LNCaP clone FGC (cell line): ENCODE measurements at regions not wholly inside any gene's neighbourhood (a gene's known extent, or its start where the extent isn't known, plus 50 kb on each side); places are given as distances from the start of the nearest gene placed in this dataset.

Experiments
- DNase-seq: peaks from one replicate; pipeline ENCODE4 v3.0.0-alpha.2; 2011; ENCODE audit warnings: low read depth
- H3K4me3 ChIP-seq: 2 replicates; pipeline ENCODE4 v1.5.1; 2011; ENCODE audit warnings: mild to moderate bottlenecking, low read depth, low read length, control low read depth
- TF ChIP-seq, protein P1 (sequence below): IDR thresholded peaks from 2 replicates; pipeline ENCODE4 v1.5.1; 2012; ENCODE audit warnings: mild to moderate bottlenecking; ENCODE audit not compliant: control insufficient read depth, insufficient read depth; ENCODE audit errors: extremely low read depth

DNA sequence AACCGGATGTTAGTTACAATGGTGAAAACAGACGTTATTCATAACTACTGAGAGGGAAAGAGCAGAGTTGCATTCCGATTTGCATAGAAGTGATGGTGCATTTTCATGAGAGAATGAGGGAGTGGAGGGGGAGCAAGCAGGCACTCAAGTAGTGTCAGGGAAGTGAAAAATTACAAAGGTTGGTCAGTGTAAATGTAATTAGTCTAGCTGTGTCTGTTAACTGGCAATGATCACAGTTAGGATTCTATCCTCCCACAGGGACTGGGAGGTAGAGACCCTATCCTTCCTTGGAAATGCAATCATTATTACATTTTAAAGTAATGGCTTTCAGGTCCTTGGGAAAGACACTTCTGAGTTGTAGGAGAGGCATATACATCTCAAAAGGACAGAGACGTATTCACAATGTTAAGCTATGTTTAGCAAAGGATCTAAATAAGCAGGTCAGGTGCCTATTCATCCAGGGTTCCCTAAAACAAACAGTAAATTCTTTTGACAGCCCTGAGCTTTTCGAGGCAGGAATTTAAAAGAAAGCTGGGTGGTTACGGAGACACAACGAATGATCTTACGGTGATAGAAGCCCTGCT, 1671.8 kb upstream of the DDX18 start:
- H3K4me3 ChIP-seq, result no peak overlapping the region
- no peak for DNase-seq
- TF ChIP-seq, protein P1, sequence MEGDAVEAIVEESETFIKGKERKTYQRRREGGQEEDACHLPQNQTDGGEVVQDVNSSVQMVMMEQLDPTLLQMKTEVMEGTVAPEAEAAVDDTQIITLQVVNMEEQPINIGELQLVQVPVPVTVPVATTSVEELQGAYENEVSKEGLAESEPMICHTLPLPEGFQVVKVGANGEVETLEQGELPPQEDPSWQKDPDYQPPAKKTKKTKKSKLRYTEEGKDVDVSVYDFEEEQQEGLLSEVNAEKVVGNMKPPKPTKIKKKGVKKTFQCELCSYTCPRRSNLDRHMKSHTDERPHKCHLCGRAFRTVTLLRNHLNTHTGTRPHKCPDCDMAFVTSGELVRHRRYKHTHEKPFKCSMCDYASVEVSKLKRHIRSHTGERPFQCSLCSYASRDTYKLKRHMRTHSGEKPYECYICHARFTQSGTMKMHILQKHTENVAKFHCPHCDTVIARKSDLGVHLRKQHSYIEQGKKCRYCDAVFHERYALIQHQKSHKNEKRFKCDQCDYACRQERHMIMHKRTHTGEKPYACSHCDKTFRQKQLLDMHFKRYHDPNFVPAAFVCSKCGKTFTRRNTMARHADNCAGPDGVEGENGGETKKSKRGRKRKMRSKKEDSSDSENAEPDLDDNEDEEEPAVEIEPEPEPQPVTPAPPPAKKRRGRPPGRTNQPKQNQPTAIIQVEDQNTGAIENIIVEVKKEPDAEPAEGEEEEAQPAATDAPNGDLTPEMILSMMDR, result no peak

DNA sequence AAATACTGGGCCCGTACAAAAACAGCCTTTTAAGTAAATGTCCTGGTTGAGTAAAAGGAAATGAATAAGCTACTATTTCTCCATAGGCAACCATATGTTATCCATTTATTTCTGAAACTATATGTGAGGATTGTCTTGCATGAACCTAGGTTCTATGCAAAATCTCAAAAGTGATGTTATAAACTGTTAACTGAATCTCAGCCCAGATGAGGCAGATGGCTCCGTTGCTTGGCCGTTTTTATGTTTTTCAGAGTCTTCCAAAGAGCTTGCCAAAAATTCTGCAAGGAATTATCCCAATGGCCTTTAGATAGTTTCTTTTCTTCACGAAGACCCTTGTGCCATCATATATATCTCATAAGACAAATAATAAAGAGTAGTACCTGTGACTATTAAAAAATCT, 1669.5 kb upstream of the DDX18 start:
- DNase-seq, result no peak
- no peak overlapping the region for H3K4me3 ChIP-seq
- TF ChIP-seq, protein P1, result no peak

DNA sequence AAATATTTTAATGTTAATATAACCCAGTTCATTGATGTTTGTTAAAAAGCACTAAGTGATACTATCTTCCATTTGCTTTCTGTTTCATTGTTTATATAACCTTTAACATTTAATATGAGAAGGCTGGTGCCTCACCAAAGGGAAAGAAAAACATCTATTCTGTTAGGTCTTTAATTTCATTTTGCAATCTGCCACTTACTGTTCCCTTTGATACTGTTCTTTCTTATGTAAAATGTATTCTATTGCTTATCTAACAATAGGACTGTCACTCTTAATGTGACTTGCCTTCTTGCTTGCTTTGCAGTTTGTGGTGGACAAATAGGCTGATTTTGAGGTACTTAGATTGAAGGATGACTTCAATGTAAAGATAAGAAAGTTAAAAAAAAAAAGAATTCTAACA, 1666.1 kb upstream of the DDX18 start:
- TF ChIP-seq, protein P1, result no peak
- no peak for DNase-seq
- H3K4me3 ChIP-seq, result no peak overlapping the region

DNA sequence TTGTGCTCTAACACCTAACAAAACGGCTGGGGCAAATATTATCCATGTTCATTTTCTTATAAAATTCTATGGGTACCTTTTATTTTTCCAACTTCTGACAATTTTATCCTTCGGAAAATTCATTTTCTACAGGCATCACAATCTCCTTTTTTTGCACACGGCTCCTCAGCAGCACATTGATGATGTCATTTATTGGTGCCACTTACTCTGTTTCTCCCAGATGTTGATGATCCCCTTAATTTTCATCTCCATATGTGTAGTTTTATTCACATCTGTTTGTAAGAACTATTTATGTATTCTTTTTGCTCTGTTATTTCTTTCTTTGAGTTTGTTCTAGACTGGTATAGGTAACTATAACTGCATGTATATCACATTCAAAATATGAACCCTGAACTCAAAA, 1660.8 kb upstream of the DDX18 start:
- H3K4me3 ChIP-seq, result no peak overlapping the region
- TF ChIP-seq, protein P1, result no peak
- DNase-seq, result no peak

DNA sequence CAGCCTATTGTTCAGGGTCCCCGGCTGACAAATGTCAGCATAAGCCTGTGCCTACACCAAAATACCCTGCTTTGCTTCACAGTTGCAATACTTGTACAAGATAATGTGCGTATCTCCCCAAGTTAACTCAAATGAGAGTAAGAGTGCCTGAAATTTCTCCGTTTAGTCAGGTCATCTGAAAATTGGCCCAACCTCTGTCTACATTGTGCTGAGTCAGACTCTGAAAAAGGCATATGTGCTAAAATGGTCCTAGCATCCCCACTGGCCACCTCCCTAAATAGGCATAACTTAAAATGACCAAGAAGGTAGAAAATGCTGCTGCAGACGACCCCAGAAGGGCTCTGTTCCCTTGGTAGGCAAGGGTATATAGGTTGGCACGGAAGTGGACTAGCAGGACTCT, 1653.8 kb upstream of the DDX18 start:
- TF ChIP-seq, protein P1, result no peak
- no peak for DNase-seq
- no peak overlapping the region for H3K4me3 ChIP-seq

DNA sequence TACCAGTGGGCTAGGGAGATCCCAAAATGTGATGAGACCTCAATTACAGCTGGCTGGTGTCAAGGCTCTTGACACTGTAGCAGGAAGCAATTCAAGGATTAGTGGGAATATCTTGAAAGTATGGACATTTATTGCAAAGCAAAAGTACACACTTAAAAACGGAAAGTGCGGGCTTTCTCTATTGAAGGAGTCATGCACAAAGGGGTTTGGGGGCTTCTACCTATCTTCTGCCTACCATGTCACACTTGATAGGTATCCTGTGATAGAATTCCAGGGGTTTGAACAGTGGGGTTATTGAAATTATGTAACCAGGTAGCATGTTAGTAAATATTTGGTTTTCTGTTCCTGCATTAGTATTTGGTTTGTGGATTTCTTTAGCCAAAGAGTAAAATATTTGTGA, 1652.1 kb upstream of the DDX18 start:
- TF ChIP-seq, protein P1, result no peak
- DNase-seq, result no peak
- no peak overlapping the region for H3K4me3 ChIP-seq

DNA sequence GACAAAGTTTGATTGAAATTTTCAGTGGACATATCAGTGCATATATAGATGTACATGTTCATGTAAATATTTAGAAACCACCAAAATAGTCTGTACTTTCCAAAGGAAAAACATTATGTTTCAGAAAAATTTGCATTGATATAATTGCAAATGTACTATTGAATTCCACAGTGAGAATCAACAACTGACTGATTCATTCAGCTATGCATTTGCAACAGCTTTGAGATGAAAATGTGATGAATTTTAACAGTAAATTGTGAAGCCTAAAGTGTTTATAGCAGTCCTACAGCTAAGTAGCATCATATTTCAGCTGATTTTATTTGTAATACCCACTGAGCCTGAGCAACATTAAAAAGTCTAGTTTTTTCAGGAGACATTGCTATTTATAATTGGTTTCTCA, 1647.4 kb upstream of the DDX18 start:
- H3K4me3 ChIP-seq, result no peak overlapping the region
- no peak for DNase-seq

More for the DNA sequence above, 1647.4 kb upstream of the DDX18 start:
- TF ChIP-seq, protein P1, result no peak
